DOHH2 (cell line): ENCODE measurements at regions not wholly inside any gene's neighbourhood (a gene's known extent, or its start where the extent isn't known, plus 50 kb on each side); places are given as distances from the start of the nearest gene placed in this dataset.

Experiments used
- CTCF ChIP-seq: fragments of 200-600 bp; sonication (generic); IDR thresholded peaks from one replicate; pipeline ENCODE4 v1.5.1; 2014; ENCODE audit warnings: antibody characterized with exemption, mild to moderate bottlenecking, low read depth, low read length; ENCODE audit not compliant: poor library complexity, severe bottlenecking
- EZH2phosphoT487 ChIP-seq: fragments of 200-600 bp; sonication (generic); IDR thresholded peaks from 2 replicates; pipeline ENCODE4 v1.6.1; 2017; ENCODE audit warnings: borderline replicate concordance, mild to moderate bottlenecking, antibody characterized with exemption, low read length, moderate library complexity, mixed read lengths

- TF ChIP-seq CTCF (no peak), EZH2phosphoT487 (no peak)
Observed at GRCh38 chr2:198991431-198991830, 466.3 kb downstream of the SATB2 start.
